Thoracic aorta (tissue), 2 donors: ENCODE measurements at regions not wholly inside any gene's neighbourhood (a gene's known extent, or its start where the extent isn't known, plus 50 kb on each side); places are given as distances from the start of the nearest gene placed in this dataset.

Experiments used
- ATAC-seq: fragments of 150-250 bp; one replicate; pipeline ENCODE4 v1.8.0; 2017; ENCODE audit warnings: low read depth; ENCODE audit not compliant: insufficient number of reproducible peaks, low FRiP score
- DNase-seq: peaks from one replicate; pipeline ENCODE4 v3.0.0-alpha.2; 2020; ENCODE audit warnings: low spot score
- H3K27ac ChIP-seq, 2 donors: fragments of 200-600 bp; sonication (generic); 1 replicate in 1 of 2; 2 replicates in 1 of 2; pipeline ENCODE4 v1.5.1; 2016; ENCODE audit warnings: mild to moderate bottlenecking in 2 of 2, moderate library complexity in 2 of 2
- H3K27me3 ChIP-seq: fragments of 200-600 bp; sonication (generic); replicated peaks from 2 replicates; pipeline ENCODE4 v1.6.0; 2016; ENCODE audit warnings: mild to moderate bottlenecking; ENCODE audit not compliant: insufficient read depth
- H3K36me3 ChIP-seq: fragments of 200-600 bp; sonication (generic); one replicate; pipeline ENCODE4 v1.5.1; 2016
- H3K4me1 ChIP-seq, 2 donors: fragments of 200-600 bp; sonication (generic); 1 replicate in 1 of 2; 2 replicates in 1 of 2; pipeline versions ENCODE4 v1.5.1 to v1.6.0; 2016; ENCODE audit warnings: low read depth in 2 of 2, mild to moderate bottlenecking in 1 of 2; ENCODE audit not compliant: control insufficient read depth in 1 of 2
- H3K4me3 ChIP-seq: fragments of 200-600 bp; sonication (generic); 2 replicates; pipeline ENCODE4 v1.5.1; 2016; ENCODE audit warnings: mild to moderate bottlenecking
- H3K9me3 ChIP-seq: fragments of 200-600 bp; sonication (generic); 2 replicates; pipeline ENCODE4 v1.5.1; 2016
- CTCF ChIP-seq: fragments of 200-600 bp; sonication (generic); IDR thresholded peaks from one replicate; pipeline ENCODE4 v1.5.1; 2019; ENCODE audit warnings: antibody characterized with exemption

GRCh38 chr10:118924493-118924892 is 105.0 kb upstream of the NANOS1 start:
- DNase-seq, result no peak
- no peak for ATAC-seq

GRCh38 chr10:118925404-118926071 is 104.0 kb upstream of the NANOS1 start:
- DNase-seq (no peak), ATAC-seq (no peak)
- no peak overlapping the region for H3K4me3 ChIP-seq
- TF ChIP-seq CTCF, result no peak
- no peaks in the 10 kb centered on the region for H3K36me3 ChIP-seq
- H3K27me3 ChIP-seq, result no peaks in the 10 kb centered on the region
- no peak overlapping the region for H3K27ac ChIP-seq
- H3K9me3 ChIP-seq, result no peaks in the 10 kb centered on the region
- no peaks in the 10 kb centered on the region for H3K4me1 ChIP-seq

More at GRCh38 chr10:118924493-118924892, 105.0 kb upstream of the NANOS1 start:
- no peaks in the 10 kb centered on the region for H3K27me3 ChIP-seq
- H3K4me3 ChIP-seq, result no peak overlapping the region
- no peaks in the 10 kb centered on the region for H3K36me3 ChIP-seq
- no peaks in the 10 kb centered on the region for H3K4me1 ChIP-seq
- H3K27ac ChIP-seq, result no peak overlapping the region
- H3K9me3 ChIP-seq, result no peaks in the 10 kb centered on the region
- no peak for TF ChIP-seq CTCF

- H3K36me3 ChIP-seq, result no peaks in the 10 kb centered on the region
- H3K4me3 ChIP-seq, result no peak overlapping the region
- no peak for ATAC-seq
- no peaks in the 10 kb centered on the region for H3K27me3 ChIP-seq
- TF ChIP-seq CTCF, result no peak
- H3K9me3 ChIP-seq, result no peaks in the 10 kb centered on the region
- H3K4me1 ChIP-seq, result no peaks in the 10 kb centered on the region
- H3K27ac ChIP-seq, result no peak overlapping the region
- DNase-seq, result no peak
Observed at GRCh38 chr10:118926072-118926417, 103.5 kb upstream of the NANOS1 start.

GRCh38 chr10:118926441-118926840 is 103.1 kb upstream of the NANOS1 start:
- no peak for TF ChIP-seq CTCF
- H3K27ac ChIP-seq, result no peak overlapping the region
- no peaks in the 10 kb centered on the region for H3K36me3 ChIP-seq
- H3K4me3 ChIP-seq, result no peak overlapping the region
- ATAC-seq (no peak), DNase-seq (no peak)
- no peaks in the 10 kb centered on the region for H3K9me3 ChIP-seq
- H3K27me3 ChIP-seq, result no peaks in the 10 kb centered on the region
- no peaks in the 10 kb centered on the region for H3K4me1 ChIP-seq

GRCh38 chr10:118926903-118927302 is 102.6 kb upstream of the NANOS1 start:
- H3K36me3 ChIP-seq, result no peaks in the 10 kb centered on the region
- H3K9me3 ChIP-seq, result peaks cover 3% of the 10 kb centered on the region
- H3K27me3 ChIP-seq, result no peaks in the 10 kb centered on the region
- H3K4me1 ChIP-seq, result no peaks in the 10 kb centered on the region
- TF ChIP-seq CTCF, result no peak
- no peak for ATAC-seq
- H3K4me3 ChIP-seq, result no peak overlapping the region
- no peak for DNase-seq
- H3K27ac ChIP-seq, result no peak overlapping the region
